ENCODE measurements at regions not wholly inside any gene's neighbourhood (a gene's known extent, or its start where the extent isn't known, plus 50 kb on each side); places are given as distances from the start of the nearest gene placed in this dataset.

GRCh38 chr13:80151016-80151415 lies 189.9 kb downstream of the SPRY2 start:
- Histone ChIP-seq H3K27me3 (ENCODE audit: control insufficient read depth, insufficient read depth, low read length) (no peaks in the 10 kb centered on the region), H3K36me3 (ENCODE audit: control insufficient read depth, insufficient read depth, low read length) (no peaks in the 10 kb centered on the region), H3K4me3 (ENCODE audit: low read length) (no peak overlapping the region), H3K9me3 (ENCODE audit: control insufficient read depth, low read depth, low read length) (no peaks in the 10 kb centered on the region), H3K27ac (ENCODE audit: low read length) (no peak overlapping the region), H3K4me1 (ENCODE audit: control insufficient read depth, insufficient read depth, low read length) (no peaks in the 10 kb centered on the region)
- DNase-seq, result no peak

GRCh38 chr13:80149736-80150135 lies 191.2 kb downstream of the SPRY2 start:
- WGBS (ENCODE audit: insufficient coverage, low lambda C conversion rate), result 100% methylated on average over 1 of the region's 4 CpGs
- Histone ChIP-seq H3K9me3 (ENCODE audit: control insufficient read depth, low read depth, low read length) (no peaks in the 10 kb centered on the region), H3K36me3 (ENCODE audit: control insufficient read depth, insufficient read depth, low read length) (no peaks in the 10 kb centered on the region), H3K27ac (ENCODE audit: low read length) (no peak overlapping the region), H3K4me3 (ENCODE audit: low read length) (no peak overlapping the region), H3K4me1 (ENCODE audit: control insufficient read depth, insufficient read depth, low read length) (no peaks in the 10 kb centered on the region), H3K27me3 (ENCODE audit: control insufficient read depth, insufficient read depth, low read length) (no peaks in the 10 kb centered on the region)
- no peak for DNase-seq

- Histone ChIP-seq H3K27me3 (ENCODE audit: control insufficient read depth, insufficient read depth, low read length) (no peaks in the 10 kb centered on the region), H3K9me3 (ENCODE audit: control insufficient read depth, low read depth, low read length) (no peaks in the 10 kb centered on the region), H3K36me3 (ENCODE audit: control insufficient read depth, insufficient read depth, low read length) (no peaks in the 10 kb centered on the region), H3K4me3 (ENCODE audit: low read length) (no peak overlapping the region), H3K4me1 (ENCODE audit: control insufficient read depth, insufficient read depth, low read length) (no peaks in the 10 kb centered on the region), H3K27ac (ENCODE audit: low read length) (no peak overlapping the region)
- DNase-seq, result no peak
- no CpG with 5 or more reads among the region's 3 CpGs for WGBS (ENCODE audit: insufficient coverage, low lambda C conversion rate)
Observed at GRCh38 chr13:80145171-80145690, 195.7 kb downstream of the SPRY2 start.

- Histone ChIP-seq H3K27me3 (ENCODE audit: control insufficient read depth, insufficient read depth, low read length) (no peaks in the 10 kb centered on the region), H3K27ac (ENCODE audit: low read length) (no peak overlapping the region), H3K9me3 (ENCODE audit: control insufficient read depth, low read depth, low read length) (no peaks in the 10 kb centered on the region), H3K4me3 (ENCODE audit: low read length) (no peak overlapping the region), H3K36me3 (ENCODE audit: control insufficient read depth, insufficient read depth, low read length) (no peaks in the 10 kb centered on the region), H3K4me1 (ENCODE audit: control insufficient read depth, insufficient read depth, low read length) (no peaks in the 10 kb centered on the region)
- no peak for DNase-seq
Observed at GRCh38 chr13:80144493-80144892, 196.4 kb downstream of the SPRY2 start.

- no peaks in the 10 kb centered on the region for H3K4me1 ChIP-seq (ENCODE audit: control insufficient read depth, insufficient read depth, low read length)
- DNase-seq, result peak; percentile 11 to 30
- no peak overlapping the region for H3K4me3 ChIP-seq (ENCODE audit: low read length)
- no peaks in the 10 kb centered on the region for H3K9me3 ChIP-seq (ENCODE audit: control insufficient read depth, low read depth, low read length)
- H3K27ac ChIP-seq (ENCODE audit: low read length), result no peak overlapping the region
- WGBS (ENCODE audit: insufficient coverage, low lambda C conversion rate), result 100% methylated on average over 2 of the region's 7 CpGs
- H3K36me3 ChIP-seq (ENCODE audit: control insufficient read depth, insufficient read depth, low read length), result no peaks in the 10 kb centered on the region
- no peaks in the 10 kb centered on the region for H3K27me3 ChIP-seq (ENCODE audit: control insufficient read depth, insufficient read depth, low read length)
Observed at GRCh38 chr13:80141123-80141849, 199.6 kb downstream of the SPRY2 start.

GRCh38 chr13:80140685-80141084 lies 200.2 kb downstream of the SPRY2 start:
- Histone ChIP-seq H3K9me3 (ENCODE audit: control insufficient read depth, low read depth, low read length) (no peaks in the 10 kb centered on the region), H3K4me1 (ENCODE audit: control insufficient read depth, insufficient read depth, low read length) (no peaks in the 10 kb centered on the region), H3K27ac (ENCODE audit: low read length) (no peak overlapping the region), H3K4me3 (ENCODE audit: low read length) (no peak overlapping the region), H3K36me3 (ENCODE audit: control insufficient read depth, insufficient read depth, low read length) (no peaks in the 10 kb centered on the region), H3K27me3 (ENCODE audit: control insufficient read depth, insufficient read depth, low read length) (no peaks in the 10 kb centered on the region)
- no peak for DNase-seq
- WGBS (ENCODE audit: insufficient coverage, low lambda C conversion rate), result 90% methylated on average over 3 of the region's 4 CpGs

GRCh38 chr13:80139196-80139595 lies 201.7 kb downstream of the SPRY2 start:
- no peak overlapping the region for H3K4me3 ChIP-seq (ENCODE audit: low read length)
- H3K36me3 ChIP-seq (ENCODE audit: control insufficient read depth, insufficient read depth, low read length), result no peaks in the 10 kb centered on the region
- H3K9me3 ChIP-seq (ENCODE audit: control insufficient read depth, low read depth, low read length), result no peaks in the 10 kb centered on the region
- no peak overlapping the region for H3K27ac ChIP-seq (ENCODE audit: low read length)
- no peaks in the 10 kb centered on the region for H3K27me3 ChIP-seq (ENCODE audit: control insufficient read depth, insufficient read depth, low read length)
- DNase-seq, result no peak
- 100% methylated on average over 1 of the region's 2 CpGs for WGBS (ENCODE audit: insufficient coverage, low lambda C conversion rate)
- peaks cover 5% of the 10 kb centered on the region for H3K4me1 ChIP-seq (ENCODE audit: control insufficient read depth, insufficient read depth, low read length)

GRCh38 chr13:80137994-80138393 lies 202.9 kb downstream of the SPRY2 start:
- peaks cover 15% of the 10 kb centered on the region for H3K4me1 ChIP-seq (ENCODE audit: control insufficient read depth, insufficient read depth, low read length)
- no peaks in the 10 kb centered on the region for H3K27me3 ChIP-seq (ENCODE audit: control insufficient read depth, insufficient read depth, low read length)
- no peak for DNase-seq
- no peak overlapping the region for H3K4me3 ChIP-seq (ENCODE audit: low read length)
- no peaks in the 10 kb centered on the region for H3K9me3 ChIP-seq (ENCODE audit: control insufficient read depth, low read depth, low read length)
- WGBS (ENCODE audit: insufficient coverage, low lambda C conversion rate), result 86% methylated on average over 2 of the region's 3 CpGs
- H3K27ac ChIP-seq (ENCODE audit: low read length), result no peak overlapping the region
- no peaks in the 10 kb centered on the region for H3K36me3 ChIP-seq (ENCODE audit: control insufficient read depth, insufficient read depth, low read length)

GRCh38 chr13:80134346-80134745 lies 206.6 kb downstream of the SPRY2 start:
- Histone ChIP-seq H3K36me3 (ENCODE audit: control insufficient read depth, insufficient read depth, low read length) (no peaks in the 10 kb centered on the region), H3K4me3 (ENCODE audit: low read length) (no peak overlapping the region), H3K27ac (ENCODE audit: low read length) (no peak overlapping the region), H3K9me3 (ENCODE audit: control insufficient read depth, low read depth, low read length) (no peaks in the 10 kb centered on the region), H3K27me3 (ENCODE audit: control insufficient read depth, insufficient read depth, low read length) (no peaks in the 10 kb centered on the region), H3K4me1 (ENCODE audit: control insufficient read depth, insufficient read depth, low read length) (peaks cover 20% of the 10 kb centered on the region)
- peak in 1 of 2 donors; percentile 24 for DNase-seq
- no CpG with 5 or more reads among the region's 2 CpGs for WGBS (ENCODE audit: insufficient coverage, low lambda C conversion rate)

- H3K9me3 ChIP-seq (ENCODE audit: control insufficient read depth, low read depth, low read length), result no peaks in the 10 kb centered on the region
- peak in 1 of 2 donors; percentile 13 for DNase-seq
- H3K36me3 ChIP-seq (ENCODE audit: control insufficient read depth, insufficient read depth, low read length), result no peaks in the 10 kb centered on the region
- H3K27ac ChIP-seq (ENCODE audit: low read length), result peak overlapping the region; percentile 1
- H3K4me1 ChIP-seq (ENCODE audit: control insufficient read depth, insufficient read depth, low read length), result peaks cover 20% of the 10 kb centered on the region
- H3K27me3 ChIP-seq (ENCODE audit: control insufficient read depth, insufficient read depth, low read length), result no peaks in the 10 kb centered on the region
- no peak overlapping the region for H3K4me3 ChIP-seq (ENCODE audit: low read length)
- WGBS (ENCODE audit: insufficient coverage, low lambda C conversion rate), result no CpG with 5 or more reads among the region's 6 CpGs
Observed at GRCh38 chr13:80133631-80134261, 207.2 kb downstream of the SPRY2 start.
